HG03575 (cell line): ENCODE measurements at regions not wholly inside any gene's neighbourhood (a gene's known extent, or its start where the extent isn't known, plus 50 kb on each side); places are given as distances from the start of the nearest gene placed in this dataset.

Experiments used
- ATAC-seq: cut with Tn5 transposase; IDR thresholded peaks from one replicate; pipeline ENCODE4 v1.9.1; 2021; ENCODE audit not compliant: unreplicated experiment, insufficient number of reproducible peaks, low FRiP score; ENCODE audit errors: extremely low read depth

DNA sequence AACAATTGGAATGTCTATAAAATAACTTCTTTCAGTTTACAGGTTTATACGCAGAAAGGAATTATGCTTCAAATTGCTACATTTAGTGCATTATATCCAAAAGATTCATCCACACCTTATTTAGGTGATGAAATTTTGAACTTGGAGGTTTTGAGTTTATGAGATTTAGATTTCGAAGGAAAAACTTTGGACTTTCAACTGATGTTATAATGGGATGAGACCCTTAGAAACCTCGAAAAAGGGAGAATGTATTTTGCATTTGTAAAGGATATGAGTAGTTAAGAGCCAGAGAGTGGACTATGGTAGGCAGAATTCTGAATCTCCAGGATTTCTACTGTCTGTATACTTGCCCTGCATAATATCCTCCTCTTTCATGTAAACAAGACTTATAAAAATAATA lies 851.6 kb upstream of the MGAT4C start:
- ATAC-seq = no peak

DNA sequence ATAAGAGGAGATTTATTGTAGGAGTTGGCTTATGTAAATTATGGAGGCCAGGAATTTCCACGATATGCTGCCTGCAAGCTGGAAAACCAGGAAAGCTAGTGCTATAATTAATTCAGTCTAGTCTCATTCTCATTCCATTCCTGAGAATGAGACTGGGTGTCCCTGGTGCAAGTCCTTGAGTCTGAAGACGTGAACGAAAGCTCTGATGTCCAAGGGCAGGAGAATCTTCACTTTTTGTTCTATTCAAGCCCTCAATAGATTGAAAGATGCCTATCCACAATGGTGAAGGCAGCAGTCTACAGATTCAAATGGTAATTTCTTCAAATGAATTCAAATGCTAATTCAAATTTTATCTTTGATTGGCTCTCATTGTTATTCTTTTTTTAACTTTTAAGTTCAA lies 851.1 kb upstream of the MGAT4C start:
- ATAC-seq = no peak

DNA sequence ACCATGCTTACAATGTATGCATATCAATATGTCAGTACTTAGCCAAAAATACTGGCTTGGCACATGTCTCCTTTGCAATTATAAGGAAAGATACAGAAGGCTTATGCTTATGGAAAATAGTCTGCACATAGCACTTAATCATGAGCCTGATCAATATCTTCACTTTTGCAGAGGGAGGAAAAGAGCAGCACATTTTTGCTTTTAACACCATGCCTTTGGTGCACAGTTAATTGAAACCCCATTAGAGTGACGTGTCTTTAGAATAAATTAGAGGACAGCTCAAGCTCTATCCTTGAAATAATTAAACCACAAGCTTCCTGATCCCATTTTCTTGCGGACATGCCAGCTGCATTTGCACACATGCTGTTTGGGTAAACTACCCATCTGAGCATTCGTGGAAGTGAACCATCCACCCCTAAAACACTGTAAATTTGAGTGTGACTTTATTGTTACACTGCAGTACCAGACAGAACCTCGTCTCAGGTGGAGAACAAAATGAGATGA lies 839.9 kb upstream of the MGAT4C start:
- ATAC-seq = no peak

DNA sequence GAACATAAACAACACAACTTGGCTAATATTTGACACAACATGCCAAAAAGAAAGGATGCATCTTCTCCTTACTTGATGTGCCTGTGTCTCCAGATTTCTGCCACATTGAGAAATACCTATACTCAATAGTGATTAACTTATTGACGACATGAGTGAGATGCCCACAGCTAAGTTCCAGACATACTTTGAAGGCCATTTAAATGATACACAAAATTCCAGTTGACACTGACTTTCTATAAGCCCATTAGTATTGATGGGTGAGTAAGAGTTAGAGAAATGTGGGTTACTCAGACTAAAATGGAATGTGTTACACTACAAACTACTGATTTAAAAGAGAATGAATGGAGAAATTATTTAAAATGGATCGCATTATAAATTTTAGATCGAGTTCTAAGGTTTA lies 838.2 kb upstream of the MGAT4C start:
- ATAC-seq = no peak

DNA sequence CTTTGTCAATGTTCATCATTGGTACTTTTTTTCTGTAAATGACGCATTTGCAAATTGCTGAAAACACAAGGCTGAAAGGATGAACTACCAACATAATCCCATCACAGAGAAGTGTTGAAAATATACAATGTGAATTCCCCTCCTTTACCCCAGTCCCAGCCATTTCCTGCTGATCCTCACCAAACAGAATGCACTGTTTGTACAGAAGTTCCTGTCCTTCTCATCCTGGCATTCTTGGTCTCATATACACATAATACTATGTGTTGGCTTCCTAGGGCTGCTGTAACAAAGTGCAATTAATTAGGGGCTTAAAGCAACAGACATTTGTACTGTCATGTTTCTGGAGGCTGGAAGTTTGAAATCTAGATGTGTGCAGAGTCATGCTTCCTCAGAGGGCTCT lies 836.2 kb upstream of the MGAT4C start:
- no peak for ATAC-seq

DNA sequence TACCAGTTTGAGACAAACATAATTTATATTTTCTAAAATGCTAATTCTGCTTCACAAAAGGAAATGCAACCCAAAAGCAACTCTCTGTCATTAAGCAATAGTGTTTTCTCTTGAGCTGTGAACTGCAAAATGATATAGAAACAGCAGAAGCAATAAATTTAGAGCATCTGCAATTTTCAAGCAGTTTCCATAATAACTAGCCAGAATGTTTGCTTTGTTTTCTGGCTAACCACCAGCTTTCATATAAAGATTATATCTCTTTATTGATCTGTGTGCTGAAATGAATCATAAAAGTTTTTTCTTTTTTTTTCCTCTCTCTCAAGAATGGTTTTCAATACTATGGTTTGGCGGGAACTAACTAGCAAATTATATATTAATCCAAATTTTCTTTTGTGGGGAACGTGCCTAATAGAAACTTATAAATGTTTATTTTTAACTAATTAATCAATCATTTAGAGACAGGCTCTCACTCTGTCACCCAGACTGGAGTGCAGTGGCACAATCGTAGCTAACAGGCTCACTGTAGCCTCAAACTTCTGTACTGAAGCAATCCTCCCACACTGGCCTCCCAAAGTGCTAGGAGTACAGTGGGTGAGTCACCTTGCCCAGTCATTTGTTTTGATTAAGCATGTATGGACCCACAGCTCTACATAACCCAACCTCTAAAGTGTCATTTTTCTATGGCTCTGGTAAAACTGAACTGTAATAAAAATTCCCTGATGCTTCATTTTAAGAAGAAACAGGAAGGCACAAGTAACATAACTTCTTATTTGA lies 830.1 kb upstream of the MGAT4C start:
- ATAC-seq = no peak

DNA sequence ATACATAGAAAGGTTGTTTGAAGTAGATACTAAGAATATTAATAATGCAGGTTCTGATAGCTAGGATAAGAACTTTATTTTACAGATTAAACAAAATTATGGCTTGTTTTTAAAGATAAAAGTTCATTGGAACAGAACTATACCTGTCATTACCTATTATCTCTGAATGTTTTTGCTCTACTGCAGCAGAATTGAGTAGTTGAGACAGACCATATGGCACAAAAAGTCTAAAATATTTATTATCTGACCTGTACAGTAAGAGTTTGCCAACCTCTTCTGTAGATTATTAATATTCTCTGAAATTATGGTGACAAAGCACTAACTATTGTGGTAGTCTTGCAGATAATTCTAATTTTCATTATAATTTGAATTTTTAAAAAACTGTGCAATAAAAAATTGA lies 829.1 kb upstream of the MGAT4C start:
- ATAC-seq = no peak

DNA sequence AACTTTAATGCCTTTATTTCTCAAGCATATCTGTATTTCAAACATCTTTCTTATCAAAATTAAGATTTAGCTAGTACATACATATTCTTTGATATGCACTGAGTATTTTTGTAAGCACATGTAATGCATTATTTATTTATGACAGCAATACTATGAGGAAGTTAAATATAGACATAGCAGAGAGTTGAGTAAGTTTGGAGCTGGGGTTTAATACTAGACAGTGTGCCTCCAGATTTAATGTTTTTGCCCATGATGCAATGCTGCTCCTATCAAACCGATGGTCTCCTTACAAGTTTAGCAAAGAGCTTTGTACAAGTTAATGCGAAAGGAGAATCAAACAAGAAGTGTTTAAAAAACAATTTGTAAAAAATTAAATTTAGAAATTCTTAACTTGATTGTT lies 826.6 kb upstream of the MGAT4C start:
- no peak for ATAC-seq

DNA sequence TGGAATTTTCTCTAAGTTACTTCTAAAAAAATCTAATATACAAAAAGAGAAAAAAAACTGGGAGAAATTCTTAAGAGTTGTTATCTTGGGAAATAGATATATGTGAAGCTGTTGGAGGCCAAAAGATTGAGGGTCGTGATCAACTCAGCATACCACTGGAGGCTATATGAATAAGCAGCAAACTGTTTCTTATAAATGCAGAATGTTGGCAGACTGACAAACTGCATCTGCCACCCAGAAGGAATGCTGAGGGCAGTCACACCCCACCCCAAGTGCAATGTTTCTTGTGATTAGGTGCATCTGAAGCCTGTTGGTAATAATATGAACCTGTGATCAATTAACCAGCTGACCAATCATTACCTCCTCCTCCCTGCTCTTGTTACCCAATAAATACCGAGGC lies 818.6 kb upstream of the MGAT4C start:
- no peak for ATAC-seq

DNA sequence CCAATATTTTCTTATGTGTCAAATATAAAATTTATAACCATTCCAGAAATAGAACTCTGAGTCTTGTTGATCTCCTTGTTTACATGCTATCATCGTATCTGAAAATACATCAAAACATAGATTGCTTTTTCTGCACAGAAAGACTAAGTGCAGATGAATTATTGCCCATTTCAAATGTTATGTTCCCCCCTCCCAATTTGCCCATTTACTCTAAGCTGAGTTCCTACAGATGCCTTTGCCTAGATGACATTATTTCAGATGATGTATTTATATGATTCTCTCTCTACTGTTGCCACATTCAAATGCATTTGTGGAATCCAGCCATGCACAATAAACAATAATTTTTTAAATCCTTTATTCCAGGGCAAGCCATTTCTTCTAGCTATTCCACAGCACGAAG lies 810.1 kb upstream of the MGAT4C start:
- ATAC-seq = no peak

DNA sequence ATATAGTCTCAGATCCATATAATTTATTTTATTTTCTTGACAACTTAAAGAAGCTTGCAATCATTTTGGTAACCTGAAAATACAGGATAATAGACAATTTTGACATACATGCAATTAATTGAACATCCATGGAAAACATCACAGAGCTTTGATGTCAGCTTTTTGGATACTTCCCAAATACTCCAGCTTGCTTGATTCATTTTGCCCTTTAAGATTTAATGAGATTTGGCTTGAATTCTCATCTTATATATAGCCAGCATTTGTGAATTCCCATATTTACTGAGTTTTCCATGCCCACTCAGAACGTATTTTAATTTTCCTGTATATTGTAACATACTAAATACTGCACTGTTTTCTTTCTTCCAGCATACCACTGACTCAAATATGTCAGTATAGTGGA lies 803.0 kb upstream of the MGAT4C start:
- no peak for ATAC-seq

DNA sequence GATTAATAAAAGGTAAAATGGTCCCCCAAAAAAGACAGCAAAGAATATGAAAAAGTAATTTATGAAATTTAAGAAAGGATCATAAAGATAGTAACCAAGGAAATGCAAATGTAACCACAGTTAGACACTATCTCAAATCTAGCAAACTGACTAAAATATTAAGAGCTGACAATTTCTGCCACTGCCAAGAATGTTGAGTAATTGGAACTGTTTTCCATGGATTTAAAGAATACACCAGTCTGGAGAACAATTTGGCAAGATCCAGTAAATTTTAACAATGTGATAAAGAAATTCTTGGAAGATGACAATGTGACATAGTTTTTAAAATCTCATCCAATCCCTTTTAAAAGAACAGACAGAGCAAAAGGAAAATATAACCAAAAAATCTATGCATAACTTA lies 798.0 kb upstream of the MGAT4C start:
- ATAC-seq = no peak

DNA sequence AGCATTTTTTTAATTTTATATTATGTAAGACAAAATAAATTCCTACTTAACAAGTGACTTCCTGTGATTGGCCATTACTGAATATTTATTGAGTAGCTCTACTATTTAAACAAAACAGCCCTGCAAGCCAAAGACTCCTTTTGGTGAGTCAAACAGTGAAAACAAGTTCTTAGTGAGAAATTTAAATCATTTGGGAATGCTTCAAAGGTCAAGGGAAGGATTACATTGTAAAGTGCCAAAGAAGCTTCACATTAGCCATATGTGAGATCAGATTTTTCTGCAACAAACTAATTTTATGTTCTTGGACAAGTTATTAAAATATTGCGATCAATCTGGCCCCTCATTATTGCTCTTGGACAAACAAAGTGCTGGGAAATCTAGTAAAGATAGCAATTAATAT lies 795.4 kb upstream of the MGAT4C start:
- ATAC-seq = no peak

DNA sequence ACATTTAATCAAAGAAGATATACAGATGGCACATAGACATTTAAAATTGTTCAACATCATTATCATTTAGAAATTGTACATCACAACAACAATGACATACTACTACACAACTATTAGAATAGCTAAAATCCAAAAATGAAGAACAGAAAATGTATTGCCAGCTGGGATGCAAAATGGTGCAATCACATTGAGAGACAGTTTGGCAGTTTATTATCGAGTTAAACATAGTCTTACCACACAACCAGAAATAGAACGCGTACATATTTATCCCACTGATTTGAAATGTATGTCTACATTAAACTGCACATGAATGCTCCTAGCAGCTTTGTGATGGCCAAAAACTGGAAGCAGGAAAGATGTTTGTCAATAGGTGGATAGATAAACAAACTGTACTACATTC lies 791.5 kb upstream of the MGAT4C start:
- no peak for ATAC-seq

DNA sequence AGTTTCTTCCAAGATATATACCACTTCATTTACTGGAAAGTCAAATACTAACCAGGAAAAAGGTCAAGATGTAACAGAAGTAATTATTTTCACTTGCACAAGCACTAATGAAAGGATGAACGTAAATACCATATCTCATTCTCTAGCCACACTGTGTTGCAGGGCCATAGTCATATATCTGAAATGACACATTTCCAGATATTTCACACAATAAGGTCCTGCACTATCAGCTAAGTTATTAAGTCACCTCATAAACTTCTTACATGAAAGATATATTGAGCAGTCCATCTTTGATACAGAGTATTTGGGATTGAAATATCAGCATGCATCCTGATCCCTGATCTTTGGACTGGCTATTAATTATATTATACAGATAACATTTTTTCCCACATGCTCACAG lies 783.3 kb upstream of the MGAT4C start:
- no peak for ATAC-seq

DNA sequence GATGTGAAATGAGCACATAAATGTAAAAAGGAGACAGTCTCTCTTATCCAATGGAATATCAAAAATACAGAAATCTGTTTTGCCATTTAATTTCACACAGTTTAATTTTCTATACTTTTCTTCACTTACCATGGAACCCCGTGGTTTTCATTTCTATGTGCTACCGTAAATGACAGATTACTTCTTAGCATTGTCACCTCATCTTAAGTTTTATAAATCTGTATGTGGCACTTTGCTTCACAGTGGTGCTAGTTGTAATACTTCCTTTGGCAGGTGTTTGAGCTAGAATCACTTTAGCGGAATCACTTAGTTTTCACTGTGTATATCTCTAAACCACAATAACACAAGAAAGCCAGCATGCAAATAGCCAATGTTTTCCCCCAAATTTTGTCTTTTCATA lies 781.9 kb upstream of the MGAT4C start:
- ATAC-seq = no peak

DNA sequence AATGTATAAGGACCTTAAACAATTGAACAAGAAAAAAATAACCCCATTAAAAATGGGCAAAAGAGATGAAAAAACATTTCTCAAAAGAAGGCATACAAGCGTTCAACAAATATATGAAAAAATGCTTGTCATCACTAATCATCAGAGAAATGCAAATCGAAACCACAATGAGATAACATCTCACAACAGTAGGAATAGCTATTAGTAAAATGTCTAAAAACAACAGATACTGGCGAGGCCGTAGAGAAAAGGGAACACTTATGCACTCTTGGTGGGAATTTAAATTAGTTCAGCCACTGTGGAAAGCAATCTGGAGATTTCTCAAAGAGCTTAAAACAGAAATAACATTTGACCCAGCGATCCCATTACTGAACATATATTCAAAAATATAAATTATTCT lies 769.8 kb upstream of the MGAT4C start:
- no peak for ATAC-seq

DNA sequence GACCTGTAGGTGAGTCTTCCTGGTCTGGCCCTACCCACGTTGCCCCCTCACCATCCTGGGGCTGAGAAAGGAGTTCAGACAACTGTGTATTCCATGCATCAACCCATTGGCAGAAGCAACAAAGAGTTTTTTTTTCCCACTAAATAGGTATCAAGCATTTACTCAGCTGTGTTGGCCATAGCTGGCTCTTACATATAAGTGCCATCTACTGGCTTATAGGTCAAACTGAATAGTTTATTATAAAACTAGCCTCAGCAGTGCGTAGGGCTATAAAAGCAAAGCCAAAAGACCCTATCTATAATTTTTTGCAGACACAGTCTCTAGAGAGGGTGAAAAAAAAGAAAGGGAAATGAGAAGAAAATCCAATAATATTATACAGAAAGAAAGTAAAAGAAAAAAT lies 765.2 kb upstream of the MGAT4C start:
- ATAC-seq = no peak

DNA sequence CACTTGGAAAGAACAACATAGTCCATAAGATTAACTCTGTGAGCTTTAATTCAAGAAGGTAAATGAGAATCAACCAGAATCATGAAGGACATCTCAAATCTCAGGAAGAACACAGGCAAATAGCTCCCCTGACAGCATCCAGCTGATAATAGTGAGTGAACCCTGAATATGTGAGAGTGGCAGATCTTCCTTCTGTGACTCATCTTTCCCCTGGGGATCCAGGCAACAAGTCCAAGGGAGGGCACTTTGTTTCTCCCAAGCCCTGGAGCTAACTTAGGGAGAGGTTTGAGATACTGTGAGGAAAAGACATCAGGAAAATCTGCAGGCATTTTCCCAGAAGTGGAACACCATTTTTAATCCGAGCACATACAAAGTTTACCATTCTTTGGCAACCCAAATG lies 763.9 kb upstream of the MGAT4C start:
- ATAC-seq = no peak

DNA sequence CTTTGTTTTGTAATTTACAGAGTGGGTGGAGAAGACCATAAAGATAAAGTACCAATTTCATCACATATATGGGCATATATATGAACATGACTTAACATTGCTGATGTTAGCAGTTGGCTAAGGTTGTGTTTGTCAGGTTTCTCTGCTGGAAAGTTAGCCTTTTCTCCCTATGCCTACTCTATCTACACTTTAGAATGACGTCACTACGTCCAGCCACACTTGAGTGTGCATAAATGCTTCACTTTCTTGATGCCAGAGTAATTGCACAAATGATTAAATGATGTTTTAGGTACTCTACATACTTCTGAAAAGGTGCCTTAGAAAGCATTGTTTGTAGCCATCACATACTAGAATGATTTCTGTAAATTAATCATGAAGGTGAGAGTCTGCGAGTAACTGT lies 759.2 kb upstream of the MGAT4C start:
- ATAC-seq = no peak

DNA sequence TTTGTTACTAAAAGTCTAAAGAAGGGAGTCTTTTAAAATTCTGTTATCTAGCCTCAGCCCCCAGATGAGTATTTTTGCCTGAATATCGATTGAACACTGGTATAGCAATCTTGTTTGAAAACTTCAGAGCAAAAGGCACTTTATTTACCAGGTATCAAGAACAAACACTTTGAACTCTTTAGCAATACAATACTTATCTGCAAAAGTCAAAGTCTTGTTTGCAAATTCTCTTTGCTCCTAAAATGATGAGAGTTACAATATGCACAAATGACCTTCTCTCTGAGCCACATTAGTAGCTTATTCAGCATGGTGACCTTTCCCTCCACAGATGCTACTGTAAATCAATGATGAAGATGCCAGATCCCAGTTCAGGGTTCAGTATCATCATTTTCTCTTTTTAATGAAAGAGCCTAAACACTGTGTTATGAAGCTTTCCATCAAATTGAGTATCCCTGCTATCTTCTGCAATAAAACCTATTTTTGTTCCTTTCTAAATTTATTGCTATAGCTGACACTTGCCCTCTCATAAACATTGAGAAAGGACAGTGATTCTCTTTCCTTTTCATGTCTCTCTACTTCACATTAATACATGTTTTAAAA lies 752.7 kb upstream of the MGAT4C start:
- ATAC-seq = no peak
